ENCODE measurements at regions not wholly inside any gene's neighbourhood (a gene's known extent, or its start where the extent isn't known, plus 50 kb on each side); places are given as distances from the start of the nearest gene placed in this dataset.

DNA sequence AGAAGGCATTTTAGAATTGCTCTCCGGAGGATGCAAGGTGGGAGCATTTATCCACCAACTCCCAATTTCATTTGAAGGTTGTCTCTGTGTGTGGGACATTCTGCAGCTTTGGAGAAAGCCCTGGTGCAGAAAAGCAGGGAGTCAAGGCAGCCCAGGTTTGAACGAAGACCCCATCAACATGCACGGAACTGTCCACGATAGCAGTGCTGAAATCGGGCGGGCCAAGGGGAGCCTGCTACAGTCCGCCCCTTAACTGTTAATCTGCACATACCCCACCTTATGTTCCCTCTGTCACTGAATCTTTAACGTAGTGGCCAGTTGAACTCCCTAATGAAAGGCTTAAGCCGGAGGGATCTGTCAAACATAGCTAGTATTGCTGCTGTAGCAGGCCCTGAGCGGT is 68.8 kb upstream of the C1orf174 start:
- Histone ChIP-seq H2AFZ (ENCODE audit: low read depth, low read length, severe bottlenecking) (no peak overlapping the region), H3K36me3 (ENCODE audit: low read length) (no peaks in the 10 kb centered on the region), H3K4me2 (ENCODE audit: low read depth, low read length, poor library complexity, severe bottlenecking) (no peak overlapping the region), H3K9me2 (replicated peaks; ENCODE audit: insufficient read depth, low read length) (no peaks in the 10 kb centered on the region), H4K20me1 (ENCODE audit: low read depth, low read length) (no peaks in the 10 kb centered on the region), H3K27me3 (ENCODE audit: low read length) (no peaks in the 10 kb centered on the region), H3K27ac (ENCODE audit: low read depth, low read length) (no peak overlapping the region), H3F3A (ENCODE audit: insufficient read depth) (no peaks in the 10 kb centered on the region), H3K4me3 (ENCODE audit: insufficient read depth, low read length, poor library complexity, severe bottlenecking) (no peak overlapping the region), H3K9ac (ENCODE audit: low read length) (no peak overlapping the region), H3K79me2 (ENCODE audit: insufficient read depth, low read length) (no peaks in the 10 kb centered on the region), H3K9me3 (ENCODE audit: insufficient read depth, low read length) (no peaks in the 10 kb centered on the region)
- TF ChIP-seq EZH2phosphoT487 (conservative IDR thresholded peaks at IDR 0.05; ENCODE audit: low read length), result no peak
- TF ChIP-seq, protein P1, sequence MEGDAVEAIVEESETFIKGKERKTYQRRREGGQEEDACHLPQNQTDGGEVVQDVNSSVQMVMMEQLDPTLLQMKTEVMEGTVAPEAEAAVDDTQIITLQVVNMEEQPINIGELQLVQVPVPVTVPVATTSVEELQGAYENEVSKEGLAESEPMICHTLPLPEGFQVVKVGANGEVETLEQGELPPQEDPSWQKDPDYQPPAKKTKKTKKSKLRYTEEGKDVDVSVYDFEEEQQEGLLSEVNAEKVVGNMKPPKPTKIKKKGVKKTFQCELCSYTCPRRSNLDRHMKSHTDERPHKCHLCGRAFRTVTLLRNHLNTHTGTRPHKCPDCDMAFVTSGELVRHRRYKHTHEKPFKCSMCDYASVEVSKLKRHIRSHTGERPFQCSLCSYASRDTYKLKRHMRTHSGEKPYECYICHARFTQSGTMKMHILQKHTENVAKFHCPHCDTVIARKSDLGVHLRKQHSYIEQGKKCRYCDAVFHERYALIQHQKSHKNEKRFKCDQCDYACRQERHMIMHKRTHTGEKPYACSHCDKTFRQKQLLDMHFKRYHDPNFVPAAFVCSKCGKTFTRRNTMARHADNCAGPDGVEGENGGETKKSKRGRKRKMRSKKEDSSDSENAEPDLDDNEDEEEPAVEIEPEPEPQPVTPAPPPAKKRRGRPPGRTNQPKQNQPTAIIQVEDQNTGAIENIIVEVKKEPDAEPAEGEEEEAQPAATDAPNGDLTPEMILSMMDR (IDR thresholded peaks at IDR 0.05; ENCODE audit: insufficient read depth, low read length, poor library complexity, severe bottlenecking), result no peak

DNA sequence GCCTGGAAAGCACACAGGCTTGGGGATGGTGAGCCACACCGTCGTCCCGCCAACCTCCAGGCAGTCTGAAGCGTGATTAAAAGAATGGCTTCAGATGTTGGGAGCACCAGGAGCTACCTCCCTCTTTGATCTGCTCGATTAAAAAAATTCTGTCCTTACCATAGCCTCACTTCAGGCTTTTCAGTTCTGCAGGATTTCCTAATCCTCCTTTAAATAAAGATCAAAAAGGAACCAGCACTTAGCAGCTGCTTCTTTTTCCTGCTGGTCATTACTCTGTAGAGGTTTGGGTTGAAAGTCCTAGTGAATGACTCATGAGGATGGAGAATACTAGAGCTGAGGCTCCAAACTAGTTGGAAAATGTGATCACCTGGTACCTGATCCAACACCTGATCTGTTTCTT is 71.9 kb upstream of the C1orf174 start:
- Histone ChIP-seq H3K9me3 (ENCODE audit: insufficient read depth, low read length) (no peaks in the 10 kb centered on the region), H3K9me2 (replicated peaks; ENCODE audit: insufficient read depth, low read length) (no peaks in the 10 kb centered on the region), H3K9ac (ENCODE audit: low read length) (no peak overlapping the region), H2AFZ (ENCODE audit: low read depth, low read length, severe bottlenecking) (no peak overlapping the region), H3K27ac (ENCODE audit: low read depth, low read length) (no peak overlapping the region), H3K79me2 (ENCODE audit: insufficient read depth, low read length) (no peaks in the 10 kb centered on the region), H4K20me1 (ENCODE audit: low read depth, low read length) (no peaks in the 10 kb centered on the region), H3K36me3 (ENCODE audit: low read length) (no peaks in the 10 kb centered on the region), H3K27me3 (ENCODE audit: low read length) (no peaks in the 10 kb centered on the region), H3K4me3 (ENCODE audit: insufficient read depth, low read length, poor library complexity, severe bottlenecking) (no peak overlapping the region), H3K4me2 (ENCODE audit: low read depth, low read length, poor library complexity, severe bottlenecking) (no peak overlapping the region), H3F3A (ENCODE audit: insufficient read depth) (no peaks in the 10 kb centered on the region)
- TF ChIP-seq, protein P1 (IDR thresholded peaks at IDR 0.05; ENCODE audit: insufficient read depth, low read length, poor library complexity, severe bottlenecking), result no peak
- no peak for TF ChIP-seq EZH2phosphoT487 (conservative IDR thresholded peaks at IDR 0.05; ENCODE audit: low read length)

DNA sequence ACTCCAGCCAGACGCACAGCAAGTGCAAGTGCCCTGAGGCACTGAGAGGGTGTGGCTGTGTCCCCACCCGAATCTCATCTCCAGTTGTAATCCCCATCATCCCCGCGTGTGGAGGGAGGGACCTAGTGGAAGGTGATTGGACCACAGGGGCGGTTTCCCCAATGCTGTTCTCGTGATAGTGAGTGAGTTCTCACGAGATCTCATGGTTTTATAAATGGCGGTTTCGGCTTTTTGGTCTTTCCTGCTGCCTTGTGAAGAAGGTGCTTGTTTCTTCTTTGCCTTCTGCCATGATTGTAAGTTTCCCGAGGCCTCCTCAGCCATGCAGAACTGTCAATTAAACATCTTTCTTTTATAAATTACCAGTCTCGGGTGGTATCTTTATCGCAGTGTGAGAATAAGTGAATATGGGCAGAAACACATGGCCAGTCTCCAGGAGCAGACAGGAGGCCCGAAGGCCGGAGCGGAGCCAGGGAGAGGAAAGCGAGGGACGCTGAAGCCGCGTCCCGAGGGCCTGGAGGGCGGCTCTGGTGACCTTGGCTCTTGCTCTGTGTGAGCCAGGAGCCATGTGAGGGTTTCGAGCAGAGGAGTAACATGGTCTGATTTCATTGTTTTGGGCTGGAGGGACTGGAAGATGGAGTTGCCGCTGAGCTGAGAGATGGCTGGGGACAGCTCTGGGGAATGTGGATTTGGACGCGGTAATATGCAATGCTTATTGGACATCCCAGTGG is 76.0 kb upstream of the C1orf174 start:
- Histone ChIP-seq H3K27ac (ENCODE audit: low read depth, low read length) (no peak overlapping the region), H3K36me3 (ENCODE audit: low read length) (no peaks in the 10 kb centered on the region), H3K9me2 (replicated peaks; ENCODE audit: insufficient read depth, low read length) (no peaks in the 10 kb centered on the region), H3K9ac (ENCODE audit: low read length) (no peak overlapping the region), H3K27me3 (ENCODE audit: low read length) (no peaks in the 10 kb centered on the region), H3K4me2 (ENCODE audit: low read depth, low read length, poor library complexity, severe bottlenecking) (no peak overlapping the region), H3K9me3 (ENCODE audit: insufficient read depth, low read length) (no peaks in the 10 kb centered on the region), H3K79me2 (ENCODE audit: insufficient read depth, low read length) (no peaks in the 10 kb centered on the region), H4K20me1 (ENCODE audit: low read depth, low read length) (no peaks in the 10 kb centered on the region), H3F3A (ENCODE audit: insufficient read depth) (no peaks in the 10 kb centered on the region), H3K4me3 (ENCODE audit: insufficient read depth, low read length, poor library complexity, severe bottlenecking) (no peak overlapping the region), H2AFZ (ENCODE audit: low read depth, low read length, severe bottlenecking) (no peak overlapping the region)
- TF ChIP-seq, protein P1 (IDR thresholded peaks at IDR 0.05; ENCODE audit: insufficient read depth, low read length, poor library complexity, severe bottlenecking), result no peak
- no peak for TF ChIP-seq EZH2phosphoT487 (conservative IDR thresholded peaks at IDR 0.05; ENCODE audit: low read length)
